ENCODE measurements at regions not wholly inside any gene's neighbourhood (a gene's known extent, or its start where the extent isn't known, plus 50 kb on each side); places are given as distances from the start of the nearest gene placed in this dataset.

- no peak for DNase-seq (ENCODE audit: low read depth)
These were observed 50.8 kb upstream of the FLT1 start for GRCh38 chr13:28545583-28546333.

All from EH (cell line).